GM04503 (cell line): ENCODE measurements at regions not wholly inside any gene's neighbourhood (a gene's known extent, or its start where the extent isn't known, plus 50 kb on each side); places are given as distances from the start of the nearest gene placed in this dataset.

Experiments used
- DNase-seq: peaks from one replicate; pipeline ENCODE4 v3.0.0-alpha.2; 2012; ENCODE audit warnings: low read depth

GRCh38 chr4:187236209-187236890, 512.7 kb upstream of the FAT1 start:
- peak; percentile 90 for DNase-seq

DNA sequence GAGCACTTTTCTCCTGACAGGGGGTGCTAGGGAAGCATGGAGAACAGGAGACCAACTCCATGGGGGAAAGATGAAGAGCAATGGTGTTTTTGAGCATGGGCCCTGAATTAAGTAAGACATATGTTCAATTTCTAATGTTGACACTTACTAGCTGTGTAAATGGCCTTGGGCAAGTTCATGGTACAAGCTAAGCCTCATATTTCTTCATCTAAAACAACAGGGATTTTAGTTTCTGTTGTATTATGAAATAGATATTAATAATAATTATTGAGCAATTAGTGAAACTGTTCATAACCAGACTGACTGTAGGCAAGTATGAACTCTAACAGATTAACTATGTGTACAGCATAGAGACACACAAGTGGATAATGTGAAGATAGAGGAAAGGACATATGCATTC, 515.0 kb upstream of the FAT1 start:
- no peak for DNase-seq

GRCh38 chr4:187251896-187252295, 528.2 kb upstream of the FAT1 start:
- DNase-seq, result no peak

GRCh38 chr4:187256897-187257296, 533.2 kb upstream of the FAT1 start:
- no peak for DNase-seq

DNA sequence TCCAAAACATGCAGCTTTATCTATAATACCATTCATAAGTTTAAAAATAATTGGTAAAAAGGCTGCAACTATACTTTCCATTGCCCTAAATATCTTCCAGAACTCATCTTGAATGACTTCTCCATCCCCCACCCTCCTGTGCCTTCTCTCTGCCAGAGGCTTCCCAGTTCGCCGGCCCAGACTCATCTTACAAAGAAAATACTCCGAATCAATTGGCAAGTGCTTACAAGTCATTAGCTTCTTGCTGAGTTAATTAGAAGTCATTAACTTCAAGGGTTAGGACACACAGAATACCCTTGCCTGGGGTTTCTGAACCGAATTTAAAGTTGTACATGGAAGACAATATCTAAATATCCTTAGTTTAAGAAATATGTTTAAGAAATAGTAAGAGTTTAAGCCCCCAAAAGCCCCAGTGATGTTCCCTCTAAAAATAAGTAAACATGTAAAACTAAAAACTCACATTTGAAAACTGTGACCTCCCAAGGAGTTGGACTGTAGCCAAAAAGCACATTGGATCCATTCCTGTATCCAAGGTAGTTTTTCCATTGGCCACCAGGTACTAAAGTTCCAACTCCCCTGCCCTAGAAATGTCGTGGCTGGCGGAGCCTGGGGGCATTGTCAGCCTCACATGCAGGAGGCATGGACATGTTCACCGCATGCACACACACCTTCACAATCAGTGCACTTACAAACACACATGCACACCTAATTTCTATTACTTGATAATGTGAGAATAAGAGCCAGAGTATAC, 535.2 kb upstream of the FAT1 start:
- DNase-seq, result no peak

GRCh38 chr4:187268940-187269339, 545.3 kb upstream of the FAT1 start:
- DNase-seq, result peak; percentile 26

- no peak for DNase-seq
Measured at GRCh38 chr4:187270154-187270553, 546.5 kb upstream of the FAT1 start.

DNA sequence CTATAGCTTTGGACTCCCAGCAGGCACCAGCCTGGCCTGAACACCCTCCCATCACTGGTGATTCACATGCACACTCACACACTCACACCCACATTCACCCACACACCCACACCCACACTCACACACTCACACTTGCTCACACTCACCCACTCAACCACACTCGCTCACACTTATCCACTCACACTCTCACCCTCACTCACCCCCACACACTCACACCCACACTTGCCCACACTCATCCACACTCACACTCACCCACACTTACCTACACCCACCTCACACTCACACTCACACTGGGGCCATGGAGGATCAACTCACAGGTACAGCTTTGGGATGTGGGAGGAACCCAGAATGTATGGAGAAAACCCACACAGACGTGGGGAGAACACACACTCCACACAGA, 548.2 kb upstream of the FAT1 start:
- DNase-seq, result no peak

DNA sequence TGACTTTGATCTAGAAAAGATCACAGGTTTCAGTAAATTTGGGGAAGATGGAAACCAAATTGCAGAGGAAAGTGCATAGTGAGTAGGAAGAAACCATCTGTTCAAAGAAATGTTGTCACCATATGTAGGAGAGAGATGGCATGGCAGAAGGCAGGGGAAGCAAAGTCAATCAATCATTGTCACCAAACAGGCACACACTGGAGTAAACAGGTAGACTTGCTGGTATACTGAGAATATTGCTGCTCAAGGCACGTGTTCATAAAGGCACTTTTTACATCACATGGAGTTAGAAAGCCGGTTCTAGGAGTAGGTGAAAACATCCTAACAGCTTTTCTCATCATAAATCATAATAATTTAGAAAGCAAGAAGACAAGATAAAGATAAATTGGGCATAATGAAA, 550.5 kb upstream of the FAT1 start:
- no peak for DNase-seq

GRCh38 chr4:187276736-187277408, 553.2 kb upstream of the FAT1 start:
- no peak for DNase-seq

DNA sequence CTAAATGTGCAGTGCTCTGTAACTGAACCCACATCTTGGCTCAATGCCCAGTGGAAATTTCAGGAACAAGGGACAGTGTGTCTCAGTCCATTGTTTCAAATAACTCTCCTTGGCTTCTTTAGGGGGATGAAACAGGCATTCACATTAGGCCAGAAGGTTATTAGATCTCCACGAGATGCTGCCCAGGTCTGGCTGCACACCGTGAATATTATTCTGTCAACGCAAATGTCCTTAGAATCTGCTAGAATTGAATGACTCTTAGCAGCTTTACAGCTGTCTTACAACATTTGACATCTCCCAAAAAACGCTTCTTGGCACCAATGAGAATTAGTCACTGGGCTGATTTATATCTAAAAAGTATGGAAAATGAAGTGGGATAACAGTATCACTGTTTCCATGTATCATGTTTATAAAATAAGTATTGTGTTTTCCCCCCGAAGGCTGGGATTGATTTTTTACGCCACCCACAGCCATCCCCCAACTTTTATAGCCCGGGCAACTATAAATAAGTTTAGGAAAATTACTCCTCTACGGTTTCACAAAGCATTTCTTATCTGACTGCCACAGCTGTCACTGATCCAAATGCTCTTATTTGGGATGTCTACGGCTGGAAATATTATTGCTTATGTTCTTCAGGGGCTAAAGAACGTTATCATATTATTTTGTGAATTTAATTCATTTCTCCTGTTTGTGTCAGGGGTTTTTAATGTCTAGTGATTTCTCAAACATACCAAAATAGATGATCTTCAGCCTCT, 559.7 kb upstream of the FAT1 start:
- DNase-seq, result no peak

- no peak for DNase-seq
Measured at GRCh38 chr4:187286525-187286924, 562.9 kb upstream of the FAT1 start.

DNA sequence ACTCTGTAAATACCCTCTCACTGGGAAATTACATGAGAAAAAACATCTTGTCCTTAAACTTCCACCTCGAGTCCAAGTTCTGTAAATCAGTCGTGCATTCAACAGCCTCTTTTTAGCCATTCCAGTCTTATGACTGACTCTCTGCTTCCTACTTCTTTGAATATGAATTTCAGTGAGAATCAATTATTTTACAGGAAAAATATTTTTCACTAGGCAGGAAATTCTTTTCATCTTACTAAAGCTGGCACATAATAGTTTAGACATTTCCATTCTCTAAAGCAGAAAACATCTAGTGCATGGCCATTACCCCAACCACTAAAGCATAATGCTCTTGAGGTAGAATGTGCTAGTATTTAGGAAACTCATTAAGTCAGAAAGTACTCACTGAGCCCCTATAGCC, 565.7 kb upstream of the FAT1 start:
- DNase-seq, result no peak

GRCh38 chr4:187294861-187295260, 571.2 kb upstream of the FAT1 start:
- DNase-seq, result no peak

DNA sequence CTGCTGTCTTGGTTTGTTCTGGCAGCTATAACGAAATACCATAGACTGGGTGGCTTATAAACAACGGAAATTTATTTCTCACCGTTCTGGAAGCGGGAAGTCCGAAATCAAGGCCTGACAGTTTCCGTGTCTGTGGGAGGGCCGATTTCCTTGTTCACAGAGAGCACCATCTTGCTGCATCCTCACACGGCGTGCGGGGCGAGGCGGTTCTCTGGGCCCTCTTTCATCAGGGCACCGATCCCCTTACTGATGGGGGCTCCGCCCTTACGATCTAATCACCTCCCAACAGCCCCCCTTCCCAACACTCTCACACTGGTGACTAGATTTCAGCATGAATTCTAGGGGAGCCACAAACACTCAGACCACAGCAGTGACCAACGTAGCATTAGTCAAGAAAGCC, 578.3 kb upstream of the FAT1 start:
- no peak for DNase-seq

DNA sequence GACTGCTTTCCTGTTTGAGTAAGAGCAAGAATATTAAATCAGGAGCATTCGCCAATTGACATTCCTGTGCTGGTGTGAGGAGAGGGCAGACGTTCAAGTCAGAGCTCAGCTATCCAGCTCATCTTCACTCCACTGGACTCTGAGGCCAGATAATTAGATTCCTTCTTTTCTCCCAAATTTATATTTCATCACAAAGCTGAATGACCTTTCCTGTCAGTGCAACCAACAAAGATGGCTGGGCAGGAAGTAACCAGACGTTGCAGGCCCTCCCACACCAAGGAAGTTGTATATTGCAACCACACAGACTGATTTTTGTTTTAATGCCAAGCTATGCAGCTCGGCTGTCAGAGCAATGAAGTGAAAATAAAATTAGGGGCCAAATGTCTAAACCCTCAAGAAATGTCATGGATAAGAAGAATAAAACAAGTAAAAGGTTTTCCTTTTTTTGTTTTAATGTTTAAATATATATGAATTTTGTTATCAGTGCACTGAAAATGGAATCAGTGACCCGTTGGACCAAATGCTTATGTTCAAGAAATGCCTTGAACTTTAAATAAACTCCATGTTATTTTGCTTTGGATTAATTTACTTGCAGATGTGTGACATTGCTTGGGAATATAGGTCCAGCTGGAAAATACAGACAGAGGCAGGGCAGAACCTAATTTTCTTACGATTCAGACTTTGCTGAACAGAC, 578.9 kb upstream of the FAT1 start:
- peak; percentile 59 for DNase-seq

- DNase-seq, result no peak
Measured at GRCh38 chr4:187304133-187304532, 580.5 kb upstream of the FAT1 start.

- no peak for DNase-seq
Measured at GRCh38 chr4:187307131-187307530, 583.5 kb upstream of the FAT1 start.

DNA sequence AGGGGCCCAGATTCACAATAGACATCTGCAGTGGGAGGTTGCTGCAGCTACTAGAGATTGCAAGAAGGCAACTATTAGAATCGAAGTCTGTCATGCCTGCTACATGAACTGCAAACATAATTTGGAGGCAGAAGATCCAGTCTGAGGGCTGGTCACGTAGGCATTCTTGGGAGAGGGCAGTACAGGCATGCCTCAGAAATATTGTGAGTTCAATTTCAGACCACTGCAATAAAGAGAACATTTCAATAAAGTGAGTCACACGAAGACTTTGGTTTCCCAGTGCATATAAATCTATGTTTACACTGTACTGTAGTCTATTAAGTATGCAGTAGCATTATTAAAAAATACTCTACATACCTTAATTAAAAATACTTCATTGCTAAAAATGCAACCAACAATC, 585.8 kb upstream of the FAT1 start:
- peak; percentile 71 for DNase-seq

DNA sequence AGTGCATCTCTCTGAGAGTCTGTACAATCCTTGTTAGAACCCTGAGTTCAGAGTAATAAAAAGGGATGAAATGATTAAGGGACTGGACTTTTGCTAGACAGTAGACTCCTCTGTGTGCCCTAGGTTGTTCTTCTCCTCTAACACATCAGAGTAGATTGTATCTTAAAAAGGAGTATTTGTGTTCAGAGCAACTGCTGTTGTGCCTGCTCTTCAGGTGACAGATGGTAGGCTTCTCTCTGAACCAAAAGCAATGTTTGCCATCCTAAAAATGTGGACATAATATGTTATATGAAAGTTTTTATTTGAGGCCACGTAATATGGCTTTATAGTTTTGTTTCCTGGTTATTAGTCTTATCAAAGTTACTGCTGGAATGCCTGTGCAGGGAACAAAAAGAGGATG, 588.6 kb upstream of the FAT1 start:
- DNase-seq, result no peak

GRCh38 chr4:187317799-187318198, 594.1 kb upstream of the FAT1 start:
- no peak for DNase-seq

DNA sequence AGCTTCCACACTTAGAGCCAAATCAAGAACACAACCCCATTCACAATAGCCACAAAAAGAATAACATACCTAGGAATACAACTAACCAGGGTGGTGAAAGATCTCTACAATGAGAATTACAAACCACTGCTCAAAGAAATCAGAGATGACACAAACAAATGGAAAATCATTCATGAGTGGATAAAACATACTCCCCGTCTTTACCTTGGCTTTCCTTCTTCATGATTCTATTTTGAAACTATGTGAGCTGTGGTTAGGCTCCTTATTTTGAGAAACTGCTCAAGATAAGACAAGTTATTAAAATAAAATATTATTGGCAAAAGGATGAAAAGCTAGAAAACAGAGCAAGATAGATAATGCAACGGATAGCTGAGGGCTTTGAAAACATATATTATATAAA, 598.1 kb upstream of the FAT1 start:
- no peak for DNase-seq
